AG04450 (cell line): ENCODE measurements at regions not wholly inside any gene's neighbourhood (a gene's known extent, or its start where the extent isn't known, plus 50 kb on each side); places are given as distances from the start of the nearest gene placed in this dataset.

ENCODE experiments used
- CTCF ChIA-PET: fragments of 300-600, 350-600 bp; formaldehyde crosslinking; extraction: SDS; loops from one replicate; lab custom pipeline; 2022; ENCODE audit warnings: antibody characterized with exemption, inconsistent platforms; lab: Charles Lee
- POLR2A ChIA-PET: fragments of 350-600 bp; formaldehyde crosslinking; extraction: SDS; loops from one replicate; lab custom pipeline; 2021; ENCODE audit warnings: antibody characterized with exemption, inconsistent platforms; lab: Yijun Ruan, JAX
- DNase-seq: peaks from one replicate; pipeline ENCODE4 v3.0.0-alpha.2; 2011; ENCODE audit warnings: low read depth, low spot score
- H3K27ac ChIP-seq: one replicate; pipeline ENCODE4 v1.5.1; 2012; ENCODE audit warnings: low read depth, low read length, control low read depth
- H3K27me3 ChIP-seq: one replicate; pipeline ENCODE4 v1.6.0; 2012; ENCODE audit warnings: low read length; ENCODE audit not compliant: control insufficient read depth, insufficient read depth
- H3K4me3 ChIP-seq: 2 replicates; pipeline ENCODE4 v1.5.1; 2011; ENCODE audit warnings: mild to moderate bottlenecking, low read depth, low read length, control low read depth
- H3K9me3 ChIP-seq: 2 replicates; pipeline ENCODE4 v1.5.1; 2012; ENCODE audit warnings: low read length; ENCODE audit not compliant: control insufficient read depth, insufficient read depth
- TF ChIP-seq, protein P1 (sequence below): IDR thresholded peaks from 2 replicates; pipeline ENCODE4 v1.5.1; 2011; ENCODE audit warnings: low read depth, low read length, control low read depth, inconsistent platforms

- TF ChIP-seq, protein P1, sequence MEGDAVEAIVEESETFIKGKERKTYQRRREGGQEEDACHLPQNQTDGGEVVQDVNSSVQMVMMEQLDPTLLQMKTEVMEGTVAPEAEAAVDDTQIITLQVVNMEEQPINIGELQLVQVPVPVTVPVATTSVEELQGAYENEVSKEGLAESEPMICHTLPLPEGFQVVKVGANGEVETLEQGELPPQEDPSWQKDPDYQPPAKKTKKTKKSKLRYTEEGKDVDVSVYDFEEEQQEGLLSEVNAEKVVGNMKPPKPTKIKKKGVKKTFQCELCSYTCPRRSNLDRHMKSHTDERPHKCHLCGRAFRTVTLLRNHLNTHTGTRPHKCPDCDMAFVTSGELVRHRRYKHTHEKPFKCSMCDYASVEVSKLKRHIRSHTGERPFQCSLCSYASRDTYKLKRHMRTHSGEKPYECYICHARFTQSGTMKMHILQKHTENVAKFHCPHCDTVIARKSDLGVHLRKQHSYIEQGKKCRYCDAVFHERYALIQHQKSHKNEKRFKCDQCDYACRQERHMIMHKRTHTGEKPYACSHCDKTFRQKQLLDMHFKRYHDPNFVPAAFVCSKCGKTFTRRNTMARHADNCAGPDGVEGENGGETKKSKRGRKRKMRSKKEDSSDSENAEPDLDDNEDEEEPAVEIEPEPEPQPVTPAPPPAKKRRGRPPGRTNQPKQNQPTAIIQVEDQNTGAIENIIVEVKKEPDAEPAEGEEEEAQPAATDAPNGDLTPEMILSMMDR = no peak
- no peak for DNase-seq
- H3K27ac ChIP-seq = no peak overlapping the region
- no peak overlapping the region for H3K4me3 ChIP-seq
- ChIA-PET POLR2A (no interaction called here), CTCF (no interaction called here)
- H3K27me3 ChIP-seq = no peaks in the 10 kb centered on the region
- no peaks in the 10 kb centered on the region for H3K9me3 ChIP-seq
Measured at GRCh38 chr9:28203036-28203435, 629.8 kb upstream of the C9orf72 start.

- ChIA-PET POLR2A (no interaction called here), CTCF (no interaction called here)
- Histone ChIP-seq H3K27ac (no peak overlapping the region), H3K4me3 (no peak overlapping the region), H3K9me3 (no peaks in the 10 kb centered on the region), H3K27me3 (no peaks in the 10 kb centered on the region)
- no peak for DNase-seq
- TF ChIP-seq, protein P1 = no peak
Measured at GRCh38 chr9:28206280-28206679, 633.0 kb upstream of the C9orf72 start.

GRCh38 chr9:28207657-28208056 lies 634.4 kb upstream of the C9orf72 start:
- POLR2A ChIA-PET = no interaction called here

GRCh38 chr9:28209130-28209529 lies 635.8 kb upstream of the C9orf72 start:
- CTCF ChIA-PET = no interaction called here
- Histone ChIP-seq H3K4me3 (no peak overlapping the region), H3K9me3 (no peaks in the 10 kb centered on the region), H3K27ac (no peak overlapping the region), H3K27me3 (no peaks in the 10 kb centered on the region)
- POLR2A ChIA-PET = no interaction called here
- TF ChIP-seq, protein P1 = no peak
- no peak for DNase-seq

More at GRCh38 chr9:28207657-28208056, 634.4 kb upstream of the C9orf72 start:
- Histone ChIP-seq H3K27ac (no peak overlapping the region), H3K4me3 (no peak overlapping the region), H3K27me3 (no peaks in the 10 kb centered on the region), H3K9me3 (no peaks in the 10 kb centered on the region)
- TF ChIP-seq, protein P1 = no peak
- no peak for DNase-seq
- CTCF ChIA-PET = no interaction called here

DNA sequence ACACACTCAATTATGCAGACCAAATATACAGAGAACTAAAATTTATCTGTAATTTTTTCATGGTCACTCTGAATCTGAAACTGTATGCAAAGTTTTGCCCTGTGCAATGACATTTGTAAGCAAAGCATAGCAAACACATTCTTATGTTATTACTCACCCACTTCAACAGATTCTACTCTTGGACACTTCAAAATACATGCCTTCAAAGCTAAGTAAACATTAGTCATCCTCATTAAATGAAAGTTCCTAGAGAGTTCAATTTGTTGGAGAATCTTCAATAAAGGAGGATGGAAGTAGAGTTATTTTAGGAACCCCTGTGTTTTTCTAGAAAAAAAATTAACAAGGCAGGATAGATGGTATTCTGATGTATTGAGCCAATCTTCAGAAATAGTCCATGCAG lies 639.7 kb upstream of the C9orf72 start:
- H3K9me3 ChIP-seq = no peaks in the 10 kb centered on the region
- no peak overlapping the region for H3K4me3 ChIP-seq
- CTCF ChIA-PET = no interaction called here
- DNase-seq = peak; percentile 7
- TF ChIP-seq, protein P1 = no peak
- POLR2A ChIA-PET = no interaction called here
- no peaks in the 10 kb centered on the region for H3K27me3 ChIP-seq
- no peak overlapping the region for H3K27ac ChIP-seq
